NCI-H2171 treated with DMSO at 0.1 percent for 48 hours (cell line): ENCODE measurements at regions not wholly inside any gene's neighbourhood (a gene's known extent, or its start where the extent isn't known, plus 50 kb on each side); places are given as distances from the start of the nearest gene placed in this dataset.
"Not testable (repeated sequence)": the region's sequence is repeated elsewhere in the genome, so short reads cannot be mapped to it uniquely, and the experiment has no call there.

Experiments
- DNase-seq: peaks from one replicate; lab custom pipeline; 2025; lab: John Stamatoyannopoulos, UW

DNA sequence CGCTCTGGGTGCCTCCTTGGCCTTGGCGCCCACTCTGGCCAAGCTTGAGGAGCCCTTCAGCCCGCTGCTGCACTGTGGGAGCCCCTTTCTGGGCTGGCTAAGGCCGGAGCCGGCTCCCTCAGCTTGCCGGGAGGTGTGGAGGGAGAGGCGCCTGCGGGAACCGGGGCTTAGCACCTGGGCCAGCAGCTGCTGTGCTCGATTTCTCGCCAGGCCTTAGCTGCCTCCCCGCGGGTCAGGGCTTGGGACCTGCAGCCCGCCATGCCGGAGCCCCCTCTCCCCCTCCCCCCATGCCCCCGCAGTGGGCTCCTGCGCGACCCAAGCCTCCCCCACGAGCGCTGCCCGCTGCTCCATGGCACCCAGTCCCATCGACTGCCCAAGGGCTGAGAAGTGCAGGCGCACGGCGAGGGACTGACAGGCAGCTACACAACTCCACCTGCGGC, 782.4 kb downstream of the METTL15 start:
- DNase-seq = not testable (repeated sequence)

DNA sequence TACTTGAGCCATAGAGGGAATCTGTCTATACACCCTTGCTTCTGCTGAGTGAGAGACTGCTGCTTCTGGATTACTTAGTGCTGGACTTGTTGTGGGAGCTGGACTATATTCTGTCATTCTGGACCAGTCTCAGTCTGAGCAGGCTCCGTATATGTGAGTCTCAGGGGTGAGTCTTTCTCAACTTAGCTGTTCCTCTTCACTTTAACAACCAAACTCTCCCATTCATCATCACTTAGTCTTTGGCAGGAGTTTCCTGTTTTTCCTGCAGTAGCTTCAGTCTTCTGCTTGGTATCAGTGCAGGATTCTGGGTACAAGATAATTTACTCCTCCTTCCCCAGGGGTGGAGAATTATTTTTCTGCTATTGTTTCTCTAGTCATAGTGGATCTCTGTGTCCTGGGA, 779.5 kb downstream of the METTL15 start:
- DNase-seq = no peak

DNA sequence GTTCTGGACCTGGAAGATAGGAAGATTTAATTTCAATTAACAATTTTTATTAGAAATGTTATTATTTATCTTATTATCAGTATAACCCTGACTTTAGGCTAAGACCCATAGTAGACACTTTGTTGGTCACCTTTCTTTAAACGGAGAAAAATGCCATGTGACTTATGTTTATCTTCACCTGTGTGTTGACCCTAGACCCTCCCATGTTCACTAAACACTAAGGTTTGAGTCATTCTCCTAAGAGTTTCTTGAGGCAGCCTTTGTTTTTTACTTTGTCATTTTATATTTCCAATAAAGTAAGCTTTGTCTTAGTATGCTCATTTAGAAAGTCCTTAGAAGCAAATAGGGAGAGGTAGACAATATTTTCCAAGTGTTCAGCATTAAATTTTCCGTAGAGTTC, 771.7 kb downstream of the METTL15 start:
- DNase-seq = no peak

DNA sequence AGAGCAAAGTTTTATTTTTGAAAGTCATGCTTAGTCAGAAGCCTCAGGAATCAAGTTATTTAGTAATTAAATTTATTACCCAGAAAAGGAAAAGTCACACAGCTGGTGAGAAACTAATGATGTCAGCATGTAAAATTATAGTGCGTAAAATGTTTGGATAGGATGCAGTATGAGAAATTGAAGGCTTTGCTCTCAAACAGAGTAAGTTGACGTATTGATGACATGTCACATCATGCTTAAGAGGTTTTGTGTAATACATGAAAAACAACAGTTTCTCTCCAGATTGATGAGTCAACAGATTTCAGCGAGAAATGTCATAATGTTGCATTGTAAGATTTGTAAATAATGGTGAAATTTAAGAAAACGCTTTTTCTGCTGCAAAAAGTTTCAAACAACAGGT, 769.8 kb downstream of the METTL15 start:
- no peak for DNase-seq

DNA sequence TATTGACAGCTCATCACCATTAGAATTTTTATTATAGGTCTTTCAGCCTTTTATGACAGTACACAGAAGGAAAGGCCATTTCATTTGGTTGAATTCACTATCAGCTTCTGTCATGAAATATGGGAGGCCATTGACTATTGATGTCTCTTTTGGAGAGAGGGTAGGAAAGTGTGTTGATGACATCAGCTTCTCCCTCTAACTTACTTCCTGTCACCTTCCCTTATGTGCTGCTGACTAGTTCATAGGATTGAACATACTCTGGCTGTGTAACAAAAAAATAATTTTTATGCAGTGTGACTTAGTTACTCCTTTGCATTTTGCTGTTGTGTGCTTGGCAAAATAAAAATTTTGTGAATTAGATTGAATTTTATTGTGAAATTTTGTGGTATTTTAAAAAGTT, 769.2 kb downstream of the METTL15 start:
- DNase-seq = no peak

DNA sequence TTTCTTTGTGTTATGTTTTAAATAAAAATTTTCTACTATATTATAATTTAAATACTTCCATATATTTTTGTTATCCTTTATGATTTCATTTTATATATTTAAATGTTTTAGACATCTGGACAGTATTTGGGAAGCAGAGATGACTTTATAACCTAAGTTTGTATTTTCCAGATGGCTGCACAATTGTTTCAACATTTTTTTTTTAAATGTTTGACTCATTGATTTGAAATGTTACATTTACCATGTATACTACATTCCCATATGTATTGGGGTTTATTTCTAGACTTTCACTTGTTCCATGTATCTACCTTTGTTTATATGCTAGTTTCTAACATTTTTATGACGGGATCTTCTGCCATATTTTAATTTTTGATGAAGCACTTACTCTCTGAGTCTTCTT, 766.5 kb downstream of the METTL15 start:
- DNase-seq = no peak

DNA sequence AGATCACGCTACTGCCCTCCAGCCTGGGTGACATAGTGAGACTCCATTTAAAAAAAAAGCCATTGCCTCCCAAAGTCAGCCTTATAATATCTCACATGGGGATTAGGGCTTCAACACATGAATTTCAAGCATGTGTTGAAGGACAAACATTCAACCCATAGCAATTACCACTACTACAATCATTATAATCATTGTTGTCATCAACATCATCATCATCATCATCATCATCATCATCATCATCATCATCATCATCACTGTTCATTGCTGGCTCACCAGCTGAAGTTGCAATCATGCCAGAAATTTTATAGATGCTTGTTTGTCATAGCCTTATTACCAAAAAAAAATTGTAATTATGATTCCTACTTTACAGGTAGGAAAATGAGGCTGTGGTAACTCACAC, 762.9 kb downstream of the METTL15 start:
- DNase-seq = no peak

DNA sequence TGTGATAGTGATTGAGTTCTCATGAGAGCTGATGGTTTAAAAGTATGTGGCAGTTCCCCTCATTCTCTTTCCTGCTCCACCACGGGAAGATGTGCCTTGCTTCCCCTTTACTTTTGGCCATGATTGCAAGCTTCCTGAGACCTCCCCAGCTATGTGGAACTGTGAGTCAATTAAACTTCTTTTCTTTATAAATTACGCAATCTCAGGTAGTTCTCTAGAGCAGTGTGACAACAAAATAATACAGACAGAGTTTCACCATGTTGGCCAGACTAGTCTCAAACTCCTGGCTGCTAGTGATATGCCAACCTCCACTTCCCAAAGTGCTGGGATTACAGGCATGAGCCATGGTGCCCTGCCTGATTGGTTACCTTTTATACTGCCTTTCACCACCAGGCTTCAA, 755.2 kb downstream of the METTL15 start:
- no peak for DNase-seq

DNA sequence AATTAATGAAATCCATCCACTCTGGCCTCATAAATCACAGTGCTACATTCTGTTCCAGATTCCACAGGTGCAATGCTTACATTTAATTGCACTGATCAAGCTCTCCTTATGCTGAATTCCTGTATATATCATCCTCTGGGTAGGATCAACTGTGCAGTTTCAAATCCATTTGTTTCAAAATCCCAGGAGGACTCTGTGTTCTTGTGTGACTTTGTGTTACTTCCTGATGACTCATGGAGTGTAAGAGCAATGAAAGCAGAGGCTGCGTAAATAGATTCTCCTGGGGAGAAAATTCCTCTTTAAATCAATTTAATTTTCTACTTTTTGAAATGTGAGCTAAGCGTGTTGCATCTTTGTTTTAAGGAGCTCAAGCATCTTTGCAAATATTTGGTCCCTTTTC, 752.7 kb downstream of the METTL15 start:
- DNase-seq = no peak

DNA sequence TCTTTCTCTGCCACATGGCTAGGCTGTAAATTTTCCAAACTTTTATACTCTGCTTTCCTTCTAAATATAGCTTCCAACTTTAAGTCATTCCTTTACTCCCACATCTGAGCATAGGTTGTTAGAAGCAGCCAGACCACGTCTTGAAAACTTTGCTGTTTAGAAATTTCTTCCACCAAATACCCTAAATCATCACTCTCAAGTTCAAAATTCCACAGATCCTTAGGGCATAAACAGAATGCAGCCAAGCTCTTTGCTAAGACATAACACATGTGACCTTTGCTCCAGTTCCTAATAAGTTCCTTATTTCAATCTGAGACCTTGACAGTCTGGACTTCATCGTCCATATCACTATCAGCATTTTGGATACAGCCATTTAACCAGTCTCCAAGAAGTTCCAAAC, 749.9 kb downstream of the METTL15 start:
- DNase-seq = no peak

DNA sequence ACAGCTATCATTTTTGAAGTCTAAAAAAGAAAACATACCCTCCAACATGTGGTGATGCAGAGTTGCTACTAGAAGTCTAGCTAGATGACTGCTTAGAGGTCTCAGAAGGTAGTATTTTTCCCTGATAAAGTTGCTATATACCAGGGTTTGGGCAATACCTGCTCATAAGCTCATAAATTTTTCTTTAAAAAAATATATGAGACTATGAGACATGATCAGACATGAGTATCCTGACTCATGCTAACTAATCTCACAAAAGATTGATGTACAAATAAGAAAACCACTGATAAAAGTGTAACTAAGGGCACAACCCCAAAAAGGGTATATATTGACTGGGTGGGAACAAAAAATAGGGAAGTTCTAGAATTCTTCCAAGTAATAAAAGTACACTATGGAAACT, 740.9 kb downstream of the METTL15 start:
- DNase-seq = no peak

DNA sequence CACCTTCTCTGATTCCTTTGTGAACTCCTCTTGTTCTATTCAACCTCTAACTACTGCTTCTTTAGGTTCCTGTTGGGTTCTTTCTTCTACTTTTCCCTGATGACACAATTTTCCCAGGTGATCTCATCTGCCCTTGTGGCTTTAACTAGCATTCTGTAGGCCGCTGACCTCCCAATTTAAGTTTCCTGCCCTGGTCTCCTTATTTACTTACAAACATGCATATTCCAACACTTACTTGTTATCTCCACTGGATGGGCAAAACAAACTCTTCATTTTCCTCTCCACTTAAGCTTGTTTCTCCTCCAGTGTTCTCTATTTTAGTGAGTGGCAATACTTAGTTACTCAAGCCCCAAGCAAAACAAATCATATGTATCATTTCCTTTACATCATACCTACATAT, 734.5 kb downstream of the METTL15 start:
- no peak for DNase-seq

DNA sequence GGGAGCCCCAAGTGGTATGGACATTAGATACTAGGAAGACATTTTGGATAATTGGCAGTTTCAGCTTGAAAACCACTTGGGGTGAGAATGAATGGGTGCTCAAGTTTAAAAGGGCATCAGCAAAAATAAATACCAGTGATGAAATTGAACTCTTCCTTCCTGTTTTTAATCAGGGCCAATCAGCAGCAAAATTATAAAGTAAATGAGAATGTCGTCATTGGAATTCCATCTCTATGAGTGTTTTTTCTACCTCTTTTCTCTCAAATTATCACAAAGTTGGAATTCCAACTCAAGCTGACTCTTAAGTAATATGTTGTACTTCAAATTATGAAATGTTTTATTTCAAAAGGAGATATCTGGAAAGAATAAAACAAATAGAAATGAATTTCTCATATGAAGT, 730.6 kb downstream of the METTL15 start:
- DNase-seq = no peak

DNA sequence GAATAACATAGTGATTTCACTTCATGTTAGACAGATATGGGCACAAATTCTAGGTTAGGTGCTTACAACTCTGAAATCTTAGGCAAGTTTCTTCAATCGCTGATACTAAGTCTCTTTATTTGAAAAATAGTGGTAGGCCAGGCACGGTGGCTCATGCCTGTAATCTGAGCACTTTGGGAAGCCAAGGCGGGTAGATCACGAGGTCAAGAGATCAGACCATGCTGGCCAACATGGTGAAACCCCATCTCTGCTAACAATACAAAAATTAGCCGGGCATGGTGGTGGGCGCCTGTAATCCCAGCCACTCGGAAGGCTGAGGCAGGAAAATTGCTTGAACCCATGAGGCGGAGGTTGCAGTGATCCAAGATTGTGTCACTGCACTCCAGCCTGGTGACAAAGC, 729.4 kb downstream of the METTL15 start:
- DNase-seq = no peak

DNA sequence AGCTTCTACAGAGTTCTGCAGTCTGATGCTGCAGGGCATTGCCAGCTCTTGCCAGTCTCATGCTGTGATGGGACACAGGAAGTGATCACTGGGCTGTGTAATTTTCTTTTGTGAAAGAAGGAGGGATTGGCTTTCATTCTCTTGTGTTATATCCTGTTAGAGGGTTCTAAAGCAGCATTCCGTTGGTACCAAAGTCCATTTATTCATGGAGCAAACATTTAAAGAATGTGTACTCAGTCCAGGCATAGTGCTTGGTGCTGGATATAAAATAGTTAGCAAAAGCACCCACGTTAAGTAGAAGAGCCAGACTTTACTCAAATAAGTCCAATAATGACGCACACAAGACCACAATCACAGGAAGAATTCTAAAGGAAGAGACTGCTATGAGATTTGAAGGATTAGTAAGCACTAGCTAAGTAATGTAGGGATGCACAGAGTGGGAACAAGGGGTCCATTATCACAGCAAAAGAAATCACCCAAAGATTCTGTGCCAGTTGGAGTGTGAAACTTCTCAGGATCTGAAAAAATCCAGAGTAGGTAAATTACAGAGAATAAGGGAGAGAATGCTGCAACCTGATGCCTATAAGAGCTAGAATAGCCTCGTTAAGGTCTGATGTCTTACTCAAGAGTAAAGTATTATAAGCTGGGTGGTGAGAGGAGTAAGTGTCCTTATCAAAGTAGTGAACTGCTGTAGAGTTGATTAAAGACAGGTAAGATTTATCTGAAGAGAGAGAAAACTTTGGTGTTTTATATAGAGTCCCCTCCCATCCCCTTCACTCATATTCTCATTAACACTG, 728.3 kb downstream of the METTL15 start:
- DNase-seq = no peak

DNA sequence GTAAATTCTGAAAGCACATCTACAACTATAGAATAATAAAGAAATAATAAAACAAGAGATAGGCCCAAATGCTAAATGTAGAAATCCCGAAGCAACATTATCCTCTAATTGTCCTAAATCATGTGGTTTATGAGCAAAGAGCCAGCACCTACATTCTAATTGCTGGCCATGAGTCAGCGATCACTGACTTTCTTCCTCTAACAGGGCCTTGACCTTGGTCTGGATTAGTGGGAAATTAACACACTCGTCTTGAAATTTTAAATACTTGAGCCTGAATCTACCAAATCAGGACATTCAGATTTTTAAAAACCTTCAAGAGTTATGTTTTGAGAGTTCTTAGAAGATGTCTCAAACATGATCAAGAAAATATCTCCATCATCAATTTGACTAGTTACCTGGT, 727.6 kb downstream of the METTL15 start:
- no peak for DNase-seq

DNA sequence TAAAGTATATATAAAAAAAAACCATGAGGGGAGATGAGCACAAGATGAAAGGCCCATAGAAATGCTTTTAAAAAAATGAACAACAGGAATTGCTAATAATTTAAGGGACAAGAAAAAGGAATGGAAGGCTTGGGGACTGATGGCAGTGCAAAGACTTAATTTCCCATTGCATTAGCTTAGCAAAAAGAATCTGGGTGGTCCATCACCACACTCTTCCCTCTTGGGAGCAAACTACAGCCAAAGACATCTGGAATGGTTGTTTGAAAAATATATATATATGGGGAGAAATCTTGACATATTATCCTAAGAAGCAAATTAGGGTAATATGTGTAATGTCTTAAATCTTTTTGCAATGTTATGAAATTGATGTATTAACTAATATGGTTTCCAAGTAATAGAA, 727.1 kb downstream of the METTL15 start:
- no peak for DNase-seq

DNA sequence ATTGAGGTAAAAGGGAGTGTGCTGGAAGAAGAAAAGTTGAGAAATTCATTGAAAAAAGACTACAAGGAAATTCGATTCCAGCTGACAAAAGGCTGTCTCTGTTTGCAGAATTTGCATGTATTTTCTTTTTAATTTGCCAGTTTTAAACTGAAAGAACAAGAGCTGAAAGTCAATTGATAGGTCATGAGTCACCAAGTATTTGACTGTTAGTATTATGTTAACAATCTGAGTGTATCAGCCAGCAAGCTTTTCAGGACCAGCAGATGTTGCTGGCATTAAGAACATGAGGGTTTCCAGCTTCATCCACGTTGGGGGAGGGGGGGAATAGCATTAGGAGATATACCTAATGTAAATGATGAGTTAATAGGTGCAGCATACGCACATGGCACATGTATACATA, 726.7 kb downstream of the METTL15 start:
- DNase-seq = no peak

DNA sequence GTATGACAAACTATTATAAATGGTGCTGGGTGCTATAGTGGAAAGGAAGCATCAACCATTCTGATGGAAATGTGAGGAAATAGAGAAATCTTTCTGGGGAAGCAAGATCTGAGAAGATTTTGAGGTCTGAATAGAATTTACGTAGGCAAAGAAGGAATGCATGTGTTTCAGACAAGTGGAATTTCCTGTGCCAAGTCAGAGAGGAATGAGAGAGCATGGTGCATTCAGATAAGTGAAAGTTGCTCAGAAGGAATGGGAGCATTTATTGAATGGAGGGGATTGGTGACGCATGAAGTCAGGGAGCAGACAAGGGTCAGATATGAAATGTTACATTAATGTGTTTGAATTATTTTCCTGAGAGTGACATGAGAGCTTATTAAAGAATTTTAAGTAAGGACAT, 725.5 kb downstream of the METTL15 start:
- no peak for DNase-seq

DNA sequence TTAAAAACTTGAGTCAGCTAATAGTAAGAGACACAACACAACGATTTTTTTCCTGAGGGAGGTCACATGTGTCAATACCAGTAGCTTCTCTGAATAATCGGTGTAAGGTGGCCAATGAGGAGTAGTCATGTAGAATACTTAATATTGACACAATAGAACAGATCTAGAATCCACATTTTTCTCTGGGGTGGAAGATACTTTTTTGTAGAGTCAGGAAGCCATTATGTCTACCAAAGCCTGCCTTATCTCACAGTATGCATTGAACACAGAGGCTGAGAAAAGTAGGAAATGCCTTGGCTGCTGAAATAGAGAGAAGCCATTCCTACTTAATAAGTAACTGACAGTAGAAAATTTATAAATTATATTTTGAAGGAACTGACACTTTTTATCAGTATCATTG, 725.0 kb downstream of the METTL15 start:
- DNase-seq = no peak

DNA sequence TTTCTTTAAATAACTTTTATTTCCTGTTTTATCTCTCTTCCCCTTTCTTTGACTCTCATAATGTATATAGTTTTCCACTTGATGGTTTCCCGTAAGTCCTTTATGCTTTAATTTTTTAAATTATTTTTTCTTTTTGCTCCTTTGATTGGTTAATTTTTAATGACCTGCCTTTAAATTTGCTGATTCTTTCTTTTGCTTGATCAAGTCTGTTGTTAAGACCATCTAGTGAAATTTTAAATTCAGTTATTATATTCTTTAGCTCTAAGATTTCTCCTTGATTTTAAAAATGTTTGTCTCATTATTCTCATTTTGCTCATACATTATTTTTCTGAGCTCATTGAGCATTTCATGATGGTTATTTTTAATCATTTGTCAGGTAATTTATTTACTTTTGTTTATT, 718.6 kb downstream of the METTL15 start:
- no peak for DNase-seq

DNA sequence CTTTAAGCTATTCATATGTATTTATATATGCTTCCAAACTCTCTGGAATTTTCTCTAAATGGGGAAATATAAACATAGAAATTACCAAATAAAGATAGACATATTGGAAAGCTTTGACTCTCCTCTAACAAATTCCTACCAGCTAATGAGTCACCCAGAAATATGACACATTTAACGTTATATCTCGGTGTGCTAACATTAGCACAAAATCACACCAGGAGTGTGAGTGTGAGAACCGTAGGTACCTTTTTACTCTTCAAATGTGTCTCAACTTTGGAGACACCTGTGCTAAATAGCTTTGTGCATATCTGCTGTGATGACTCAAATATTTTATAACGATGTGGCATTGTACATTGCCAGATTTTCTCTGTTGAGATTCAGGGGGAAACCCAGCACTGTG, 714.4 kb downstream of the METTL15 start:
- DNase-seq = no peak

DNA sequence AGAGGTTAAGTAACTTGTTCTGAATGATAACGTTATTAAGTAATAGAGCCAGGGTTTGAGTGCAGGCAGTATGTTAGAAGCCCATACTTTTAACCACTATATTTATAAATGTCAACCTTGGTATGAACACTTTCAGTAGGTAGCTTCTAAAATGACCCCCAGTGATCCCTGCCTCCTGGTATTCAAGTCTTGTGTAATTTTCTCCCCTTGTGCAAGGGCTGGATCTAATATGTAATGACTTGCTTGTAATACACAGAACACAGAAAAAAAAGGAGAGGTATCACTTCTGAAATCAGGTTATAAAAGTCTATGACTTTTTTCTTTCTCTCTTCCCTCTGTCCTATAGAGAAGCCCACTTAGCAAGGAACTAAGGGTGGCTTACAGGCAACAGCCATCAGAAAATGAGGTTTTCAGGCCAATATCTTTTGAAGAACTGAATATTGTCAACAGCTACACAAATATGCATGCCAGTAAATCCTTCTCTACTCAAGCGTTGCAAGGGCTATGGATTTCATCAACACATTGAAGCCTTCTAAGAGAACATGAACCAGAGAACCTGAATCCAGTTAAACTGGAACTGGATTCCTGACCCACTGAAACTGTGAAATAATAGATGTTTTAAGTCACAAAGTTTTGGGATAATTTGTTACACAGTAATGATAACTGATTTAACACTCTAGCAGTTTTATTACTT, 712.3 kb downstream of the METTL15 start:
- no peak for DNase-seq

DNA sequence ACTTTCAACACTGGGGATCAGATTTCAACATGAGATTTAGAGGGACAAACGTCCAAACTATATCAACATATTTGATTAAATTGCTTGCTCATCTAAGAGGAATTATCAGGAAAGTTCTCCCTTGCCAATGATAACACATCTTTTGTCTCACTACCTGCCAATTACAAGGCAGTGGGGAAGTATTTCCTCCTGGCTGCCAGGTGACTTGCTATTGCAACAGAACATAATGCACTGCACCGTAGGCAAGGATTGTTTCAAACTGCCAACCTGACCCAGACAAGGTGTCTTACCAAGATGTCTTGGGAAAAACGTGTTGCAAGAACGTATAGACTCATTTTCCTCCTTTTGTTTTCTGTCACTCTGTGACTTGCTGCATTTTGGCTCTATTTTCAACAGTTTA, 711.6 kb downstream of the METTL15 start:
- no peak for DNase-seq
